ENCODE measurements at regions not wholly inside any gene's neighbourhood (a gene's known extent, or its start where the extent isn't known, plus 50 kb on each side); places are given as distances from the start of the nearest gene placed in this dataset.

GRCh38 chr6:27132532-27133280 lies 114.8 kb upstream of the PRSS16 start (continued):
- TF ChIP-seq, protein P1, sequence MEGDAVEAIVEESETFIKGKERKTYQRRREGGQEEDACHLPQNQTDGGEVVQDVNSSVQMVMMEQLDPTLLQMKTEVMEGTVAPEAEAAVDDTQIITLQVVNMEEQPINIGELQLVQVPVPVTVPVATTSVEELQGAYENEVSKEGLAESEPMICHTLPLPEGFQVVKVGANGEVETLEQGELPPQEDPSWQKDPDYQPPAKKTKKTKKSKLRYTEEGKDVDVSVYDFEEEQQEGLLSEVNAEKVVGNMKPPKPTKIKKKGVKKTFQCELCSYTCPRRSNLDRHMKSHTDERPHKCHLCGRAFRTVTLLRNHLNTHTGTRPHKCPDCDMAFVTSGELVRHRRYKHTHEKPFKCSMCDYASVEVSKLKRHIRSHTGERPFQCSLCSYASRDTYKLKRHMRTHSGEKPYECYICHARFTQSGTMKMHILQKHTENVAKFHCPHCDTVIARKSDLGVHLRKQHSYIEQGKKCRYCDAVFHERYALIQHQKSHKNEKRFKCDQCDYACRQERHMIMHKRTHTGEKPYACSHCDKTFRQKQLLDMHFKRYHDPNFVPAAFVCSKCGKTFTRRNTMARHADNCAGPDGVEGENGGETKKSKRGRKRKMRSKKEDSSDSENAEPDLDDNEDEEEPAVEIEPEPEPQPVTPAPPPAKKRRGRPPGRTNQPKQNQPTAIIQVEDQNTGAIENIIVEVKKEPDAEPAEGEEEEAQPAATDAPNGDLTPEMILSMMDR (IDR thresholded peaks at IDR 0.05), result no peak
- TF ChIP-seq FOXM1 (IDR thresholded peaks at IDR 0.05; ENCODE audit: low read depth), result peak; percentile 45; the same call in 1 of the 2 replicates
- no peak for TF ChIP-seq GABPA (IDR thresholded peaks at IDR 0.05; ENCODE audit: low read depth)

DNA sequence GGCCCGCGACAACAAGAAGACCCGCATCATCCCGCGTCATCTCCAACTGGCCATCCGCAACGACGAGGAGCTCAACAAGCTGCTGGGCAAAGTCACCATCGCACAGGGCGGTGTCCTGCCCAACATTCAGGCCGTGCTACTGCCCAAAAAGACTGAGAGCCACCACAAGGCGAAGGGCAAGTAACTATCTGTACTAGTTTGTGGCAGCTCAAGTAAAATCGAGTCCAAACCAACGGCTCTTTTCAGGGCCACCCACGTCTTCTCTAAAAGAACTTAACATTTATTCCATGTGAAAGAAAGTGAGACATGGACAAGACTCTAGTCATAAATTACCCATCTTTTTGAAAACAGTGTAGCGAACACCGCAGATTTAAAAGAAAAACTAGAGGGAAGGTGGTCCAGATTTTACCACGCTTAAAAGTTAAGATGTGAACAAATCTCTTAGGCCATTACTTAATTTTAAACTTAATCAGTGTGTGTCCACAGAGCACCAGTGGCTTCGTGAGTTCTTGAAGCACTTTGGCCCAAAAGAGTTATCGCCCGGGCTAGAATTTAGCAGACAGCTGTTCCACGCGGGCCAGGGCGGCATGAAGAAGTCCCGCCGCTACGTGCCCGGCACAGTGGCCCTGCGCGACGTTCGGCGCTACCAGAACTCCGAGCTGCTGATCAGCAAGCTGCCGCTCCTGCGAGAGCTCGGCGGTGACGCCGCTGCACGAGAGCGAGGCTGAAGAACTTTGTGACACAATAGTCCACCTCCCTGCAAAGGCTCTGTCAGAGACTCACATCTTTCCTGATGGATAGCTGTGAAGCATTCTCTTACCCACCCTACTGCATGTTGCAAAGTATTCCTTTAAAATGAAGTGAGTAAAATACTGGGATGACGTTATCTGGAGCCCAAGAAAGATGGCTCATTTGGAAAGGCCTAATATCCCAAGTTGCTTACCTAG lies 113.9 kb upstream of the PRSS16 start:
- no peaks in the 10 kb centered on the region for H3K9me2 ChIP-seq
- H3F3A ChIP-seq (replicated peaks; ENCODE audit: insufficient read depth), result peaks cover 35% of the 10 kb centered on the region
- TF ChIP-seq FOXM1 (IDR thresholded peaks at IDR 0.05; ENCODE audit: low read depth) (0 out of 2 replicates have a peak, but pooled peaks have one; percentile 7), TAF1 (IDR thresholded peaks at IDR 0.05; ENCODE audit: borderline replicate concordance, low read depth, low read length) (no peak; the same call in 1 of the 2 replicates), IRF3 (IDR thresholded peaks at IDR 0.05; ENCODE audit: low read depth, low read length) (no peak), ZBTB33 (IDR thresholded peaks at IDR 0.05; ENCODE audit: borderline replicate concordance, low read depth) (peak; percentile 85; the same call in 1 of the 2 replicates), POLR2AphosphoS5 (IDR thresholded peaks at IDR 0.05; ENCODE audit: low read depth, low read length) (peak; percentile 85), MXI1 (IDR thresholded peaks at IDR 0.05; ENCODE audit: low read depth, low read length) (peak; percentile 76), SIN3A (IDR thresholded peaks at IDR 0.05; ENCODE audit: borderline replicate concordance, low read depth, low read length) (peak; percentile 29; the same call in 1 of the 2 replicates), MAX (IDR thresholded peaks at IDR 0.05; ENCODE audit: low read depth) (peak; percentile 50; the same call in 1 of the 2 replicates)
- CTCF ChIA-PET, result interaction anchor here (1.1 kb wide), 1 partner anchor 12 kb away, joined by 4 read pairs; no protein-coding TSS in a partner anchor
- no peak for DNase-seq
- peaks cover 10% of the 10 kb centered on the region; the same call in 1 of the 2 replicates for H3K79me2 ChIP-seq (ENCODE audit: insufficient read depth)
- no peaks in the 10 kb centered on the region for H3K9me3 ChIP-seq
- peaks cover 10 to 22% of the 10 kb centered on the region in 2 experiments for H3K36me3 ChIP-seq (replicated peaks in 1 of 2; ENCODE audit: control insufficient read depth in 1 of 2, insufficient read depth in 2 of 2, low read length in 1 of 2)
- H4K20me1 ChIP-seq (ENCODE audit: insufficient read depth), result no peaks in the 10 kb centered on the region
- peak overlapping the region; percentile 87 for H3K4me2 ChIP-seq
- H3K4me3 ChIP-seq (ENCODE audit: low read depth in 2 of 2, low read length in 1 of 2), result peak overlapping the region; percentile 68 to 73
- under 1% methylated on average over 24 of the region's 43 CpGs for WGBS (ENCODE audit: low lambda C conversion rate)
- H3K4me1 ChIP-seq (ENCODE audit: control insufficient read depth in 1 of 2, insufficient read depth in 2 of 2, low read depth in 1 of 2, low read length in 1 of 2), result peaks cover 5 to 7% of the 10 kb centered on the region in 2 experiments; a peak in 3 of 4 replicates
- H3K9ac ChIP-seq, result peak overlapping the region; percentile 90
- POLR2A ChIA-PET, result interaction anchor here (0.7 to 7.3 kb wide), 34 partner anchors 12 to 1762 kb away, joined by 3 to 158 read pairs (median 5); a partner anchor contains a TSS
- peak overlapping the region; percentile 61 for H2AFZ ChIP-seq (ENCODE audit: low read depth)
- peak overlapping the region; percentile 91 to 96 for H3K27ac ChIP-seq (ENCODE audit: low read depth in 2 of 2, low read length in 1 of 2)
- no peaks in the 10 kb centered on the region for H3K27me3 ChIP-seq (ENCODE audit: insufficient read depth)
